KMS-11 (cell line): ENCODE measurements at regions not wholly inside any gene's neighbourhood (a gene's known extent, or its start where the extent isn't known, plus 50 kb on each side); places are given as distances from the start of the nearest gene placed in this dataset.

ENCODE experiments used
- H2AFZ ChIP-seq: fragments of 200-600 bp; sonication (generic); 2 replicates; pipeline ENCODE4 v1.6.1; 2016; ENCODE audit warnings: antibody characterized with exemption, mixed run types, low read depth
- H3K27ac ChIP-seq: fragments of 200-600 bp; sonication (generic); 2 replicates; pipeline ENCODE4 v1.6.1; 2016; ENCODE audit warnings: mild to moderate bottlenecking, mixed run types
- H3K27me3 ChIP-seq: fragments of 200-600 bp; sonication (generic); 2 replicates; pipeline ENCODE4 v1.6.1; 2017; ENCODE audit warnings: mild to moderate bottlenecking, low read depth, mixed run types, moderate library complexity; ENCODE audit not compliant: insufficient read depth
- H3K36me3 ChIP-seq: fragments of 200-600 bp; sonication (generic); 2 replicates; pipeline ENCODE4 v1.6.1; 2017; ENCODE audit warnings: mild to moderate bottlenecking, mixed run types; ENCODE audit not compliant: insufficient read depth
- H3K4me1 ChIP-seq: fragments of 200-600 bp; sonication (generic); 2 replicates; pipeline ENCODE4 v1.6.1; 2016; ENCODE audit warnings: mild to moderate bottlenecking, low read depth, mixed run types; ENCODE audit not compliant: poor library complexity, severe bottlenecking
- H3K4me2 ChIP-seq: fragments of 200-600 bp; sonication (generic); 2 replicates; pipeline ENCODE4 v1.7.0; 2016; ENCODE audit warnings: mild to moderate bottlenecking, mixed run types
- H3K4me3 ChIP-seq: fragments of 200-600 bp; sonication (generic); IDR thresholded peaks from 2 replicates; pipeline ENCODE4 v1.6.1; 2017; ENCODE audit warnings: low read depth, low read length, mixed read lengths; ENCODE audit not compliant: insufficient read depth
- H3K79me2 ChIP-seq: fragments of 200-600 bp; sonication (generic); 2 replicates; pipeline ENCODE4 v1.6.1; 2016; ENCODE audit warnings: low read depth, mixed run types; ENCODE audit not compliant: insufficient read depth
- H3K9ac ChIP-seq: fragments of 200-600 bp; sonication (generic); 2 replicates; pipeline ENCODE4 v1.6.1; 2016; ENCODE audit warnings: mild to moderate bottlenecking, mixed run types
- H4K20me1 ChIP-seq: fragments of 200-600 bp; sonication (generic); 2 replicates; pipeline ENCODE4 v1.6.1; 2016; ENCODE audit warnings: mild to moderate bottlenecking, mixed run types; ENCODE audit not compliant: insufficient read depth
- CTCF ChIP-seq: fragments of 200-600 bp; sonication (generic); conservative IDR thresholded peaks from 2 replicates; pipeline ENCODE4 v1.6.1; 2017; ENCODE audit warnings: low read depth, mild to moderate bottlenecking, antibody characterized with exemption, low read length, moderate library complexity, mixed read lengths

GRCh38 chr3:67196677-67197076, 198.6 kb downstream of the KBTBD8 start:
- Histone ChIP-seq H3K4me2 (no peak overlapping the region), H2AFZ (no peak overlapping the region), H3K27me3 (no peaks in the 10 kb centered on the region), H3K36me3 (no peaks in the 10 kb centered on the region), H3K4me1 (no peaks in the 10 kb centered on the region), H3K79me2 (no peaks in the 10 kb centered on the region), H3K4me3 (no peak overlapping the region), H3K9ac (no peak overlapping the region), H4K20me1 (no peaks in the 10 kb centered on the region), H3K27ac (no peak overlapping the region)
- TF ChIP-seq CTCF: no peak

- Histone ChIP-seq H2AFZ (no peak overlapping the region), H3K9ac (no peak overlapping the region), H3K4me1 (no peaks in the 10 kb centered on the region), H4K20me1 (no peaks in the 10 kb centered on the region), H3K27ac (no peak overlapping the region), H3K4me3 (no peak overlapping the region), H3K27me3 (no peaks in the 10 kb centered on the region), H3K4me2 (no peak overlapping the region), H3K36me3 (no peaks in the 10 kb centered on the region), H3K79me2 (no peaks in the 10 kb centered on the region)
- no peak for TF ChIP-seq CTCF
These were observed 200.3 kb downstream of the KBTBD8 start for GRCh38 chr3:67198374-67198773.

- no peaks in the 10 kb centered on the region for H3K4me1 ChIP-seq
- no peaks in the 10 kb centered on the region for H3K36me3 ChIP-seq
- no peak overlapping the region for H3K4me2 ChIP-seq
- H3K27ac ChIP-seq: no peak overlapping the region
- H2AFZ ChIP-seq: no peak overlapping the region
- no peaks in the 10 kb centered on the region for H3K79me2 ChIP-seq
- H4K20me1 ChIP-seq: no peaks in the 10 kb centered on the region
- no peak overlapping the region for H3K4me3 ChIP-seq
- H3K9ac ChIP-seq: no peak overlapping the region
- TF ChIP-seq CTCF: no peak
- H3K27me3 ChIP-seq: no peaks in the 10 kb centered on the region
These were observed 202.5 kb downstream of the KBTBD8 start for GRCh38 chr3:67200618-67201017.

- Histone ChIP-seq H2AFZ (no peak overlapping the region), H3K27me3 (no peaks in the 10 kb centered on the region), H3K36me3 (no peaks in the 10 kb centered on the region), H3K27ac (no peak overlapping the region), H3K4me2 (no peak overlapping the region), H4K20me1 (no peaks in the 10 kb centered on the region), H3K9ac (no peak overlapping the region), H3K4me1 (no peaks in the 10 kb centered on the region), H3K79me2 (no peaks in the 10 kb centered on the region), H3K4me3 (no peak overlapping the region)
- TF ChIP-seq CTCF: no peak
These were observed 202.9 kb downstream of the KBTBD8 start for GRCh38 chr3:67201026-67201425.

GRCh38 chr3:67202053-67202452, 203.9 kb downstream of the KBTBD8 start:
- no peaks in the 10 kb centered on the region for H4K20me1 ChIP-seq
- H3K4me1 ChIP-seq: no peaks in the 10 kb centered on the region
- no peak for TF ChIP-seq CTCF
- no peak overlapping the region for H3K27ac ChIP-seq
- no peak overlapping the region for H2AFZ ChIP-seq
- H3K4me2 ChIP-seq: no peak overlapping the region
- H3K79me2 ChIP-seq: no peaks in the 10 kb centered on the region
- no peaks in the 10 kb centered on the region for H3K27me3 ChIP-seq
- no peak overlapping the region for H3K9ac ChIP-seq
- no peak overlapping the region for H3K4me3 ChIP-seq
- no peaks in the 10 kb centered on the region for H3K36me3 ChIP-seq
